C4-2B (cell line): ENCODE measurements at regions not wholly inside any gene's neighbourhood (a gene's known extent, or its start where the extent isn't known, plus 50 kb on each side); places are given as distances from the start of the nearest gene placed in this dataset.
A peak's percentile ranks its signal among the peaks of the same experiment; 100 is the strongest.
"Not testable (repeated sequence)": the region's sequence is repeated elsewhere in the genome, so short reads cannot be mapped to it uniquely, and the experiment has no call there.

Source experiments
- ZFX ChIP-seq: fragments of 450-650 bp; IDR thresholded peaks from 2 replicates; pipeline ENCODE4 v1.6.1; 2017
- TF ChIP-seq, protein P1 (sequence below): fragments of 450-650 bp; conservative IDR thresholded peaks from 2 replicates; pipeline ENCODE4 v1.5.1; 2017; ENCODE audit warnings: mild to moderate bottlenecking

DNA sequence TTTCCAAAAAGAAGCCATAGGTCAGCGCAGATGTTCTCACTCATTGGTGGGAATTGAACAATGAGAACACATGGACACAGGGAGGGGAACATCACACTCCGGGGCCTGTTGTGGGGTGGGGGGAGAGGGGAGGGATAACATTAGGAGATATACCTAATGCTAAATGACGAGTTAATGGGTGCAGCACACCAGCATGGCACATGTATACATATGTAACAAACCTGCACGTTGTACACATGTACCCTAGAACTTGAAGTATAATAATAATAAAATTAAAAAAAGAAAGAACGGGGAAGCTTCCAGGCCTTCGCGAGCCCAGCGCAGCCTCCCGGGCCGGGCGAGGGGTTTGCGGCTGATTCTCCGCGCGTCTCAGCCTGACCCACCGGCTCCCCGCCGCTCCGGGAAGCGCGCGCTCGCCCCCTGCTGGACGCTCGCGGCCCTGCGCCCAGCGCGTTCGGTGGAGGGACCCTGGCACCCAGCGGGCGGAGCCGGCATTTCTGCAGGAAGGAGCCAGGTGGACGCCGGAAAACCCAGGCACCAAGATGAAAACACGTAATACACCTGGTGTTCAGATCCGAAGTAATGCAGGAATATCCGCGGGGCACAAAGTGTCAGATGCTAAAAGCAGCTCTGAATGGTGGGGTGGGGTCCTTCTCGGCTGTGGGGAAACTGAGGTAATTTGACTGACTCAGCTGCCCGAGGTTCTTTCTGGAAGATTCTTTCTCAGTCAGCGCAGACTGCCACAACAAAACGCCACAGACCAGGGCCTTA, 67.1 kb upstream of the PPP1R26 start:
- TF ChIP-seq, protein P1, sequence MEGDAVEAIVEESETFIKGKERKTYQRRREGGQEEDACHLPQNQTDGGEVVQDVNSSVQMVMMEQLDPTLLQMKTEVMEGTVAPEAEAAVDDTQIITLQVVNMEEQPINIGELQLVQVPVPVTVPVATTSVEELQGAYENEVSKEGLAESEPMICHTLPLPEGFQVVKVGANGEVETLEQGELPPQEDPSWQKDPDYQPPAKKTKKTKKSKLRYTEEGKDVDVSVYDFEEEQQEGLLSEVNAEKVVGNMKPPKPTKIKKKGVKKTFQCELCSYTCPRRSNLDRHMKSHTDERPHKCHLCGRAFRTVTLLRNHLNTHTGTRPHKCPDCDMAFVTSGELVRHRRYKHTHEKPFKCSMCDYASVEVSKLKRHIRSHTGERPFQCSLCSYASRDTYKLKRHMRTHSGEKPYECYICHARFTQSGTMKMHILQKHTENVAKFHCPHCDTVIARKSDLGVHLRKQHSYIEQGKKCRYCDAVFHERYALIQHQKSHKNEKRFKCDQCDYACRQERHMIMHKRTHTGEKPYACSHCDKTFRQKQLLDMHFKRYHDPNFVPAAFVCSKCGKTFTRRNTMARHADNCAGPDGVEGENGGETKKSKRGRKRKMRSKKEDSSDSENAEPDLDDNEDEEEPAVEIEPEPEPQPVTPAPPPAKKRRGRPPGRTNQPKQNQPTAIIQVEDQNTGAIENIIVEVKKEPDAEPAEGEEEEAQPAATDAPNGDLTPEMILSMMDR: peak; percentile 100
- TF ChIP-seq ZFX: not testable (repeated sequence)
